BE2C (cell line): ENCODE measurements at regions not wholly inside any gene's neighbourhood (a gene's known extent, or its start where the extent isn't known, plus 50 kb on each side); places are given as distances from the start of the nearest gene placed in this dataset.

Experiments used
- DNase-seq: peaks from one replicate; pipeline ENCODE4 v3.0.0-alpha.2; 2020
- H3K27me3 ChIP-seq: fragments of 250-450 bp; sonication (Bioruptor Pico); 2 replicates; pipeline ENCODE4 v1.5.1; 2020; ENCODE audit warnings: mild to moderate bottlenecking
- H3K36me3 ChIP-seq: fragments of 250-450 bp; sonication (Bioruptor Pico); 2 replicates; pipeline ENCODE4 v1.5.1; 2020; ENCODE audit warnings: mild to moderate bottlenecking
- H3K4me1 ChIP-seq: fragments of 250-450 bp; sonication (Bioruptor Pico); 2 replicates; pipeline ENCODE4 v1.5.1; 2020
- H3K4me3 ChIP-seq: 2 replicates; pipeline ENCODE4 v1.5.1; 2011; ENCODE audit warnings: low read depth, low read length
- H3K9me3 ChIP-seq: fragments of 250-450 bp; sonication (Bioruptor Pico); 2 replicates; pipeline ENCODE4 v1.5.1; 2020
- TF ChIP-seq, protein P1 (sequence below): IDR thresholded peaks from 2 replicates; pipeline ENCODE4 v1.5.1; 2012; ENCODE audit warnings: mild to moderate bottlenecking, low read depth, low read length

- no peaks in the 10 kb centered on the region for H3K4me1 ChIP-seq
- no peaks in the 10 kb centered on the region for H3K9me3 ChIP-seq
- peaks cover 79% of the 10 kb centered on the region for H3K27me3 ChIP-seq
- TF ChIP-seq, protein P1, sequence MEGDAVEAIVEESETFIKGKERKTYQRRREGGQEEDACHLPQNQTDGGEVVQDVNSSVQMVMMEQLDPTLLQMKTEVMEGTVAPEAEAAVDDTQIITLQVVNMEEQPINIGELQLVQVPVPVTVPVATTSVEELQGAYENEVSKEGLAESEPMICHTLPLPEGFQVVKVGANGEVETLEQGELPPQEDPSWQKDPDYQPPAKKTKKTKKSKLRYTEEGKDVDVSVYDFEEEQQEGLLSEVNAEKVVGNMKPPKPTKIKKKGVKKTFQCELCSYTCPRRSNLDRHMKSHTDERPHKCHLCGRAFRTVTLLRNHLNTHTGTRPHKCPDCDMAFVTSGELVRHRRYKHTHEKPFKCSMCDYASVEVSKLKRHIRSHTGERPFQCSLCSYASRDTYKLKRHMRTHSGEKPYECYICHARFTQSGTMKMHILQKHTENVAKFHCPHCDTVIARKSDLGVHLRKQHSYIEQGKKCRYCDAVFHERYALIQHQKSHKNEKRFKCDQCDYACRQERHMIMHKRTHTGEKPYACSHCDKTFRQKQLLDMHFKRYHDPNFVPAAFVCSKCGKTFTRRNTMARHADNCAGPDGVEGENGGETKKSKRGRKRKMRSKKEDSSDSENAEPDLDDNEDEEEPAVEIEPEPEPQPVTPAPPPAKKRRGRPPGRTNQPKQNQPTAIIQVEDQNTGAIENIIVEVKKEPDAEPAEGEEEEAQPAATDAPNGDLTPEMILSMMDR = no peak
- no peak overlapping the region for H3K4me3 ChIP-seq
- no peaks in the 10 kb centered on the region for H3K36me3 ChIP-seq
- peak; percentile 3 for DNase-seq
Observed at GRCh38 chr20:63094767-63095499, 88.2 kb upstream of the BHLHE23 start.

DNA sequence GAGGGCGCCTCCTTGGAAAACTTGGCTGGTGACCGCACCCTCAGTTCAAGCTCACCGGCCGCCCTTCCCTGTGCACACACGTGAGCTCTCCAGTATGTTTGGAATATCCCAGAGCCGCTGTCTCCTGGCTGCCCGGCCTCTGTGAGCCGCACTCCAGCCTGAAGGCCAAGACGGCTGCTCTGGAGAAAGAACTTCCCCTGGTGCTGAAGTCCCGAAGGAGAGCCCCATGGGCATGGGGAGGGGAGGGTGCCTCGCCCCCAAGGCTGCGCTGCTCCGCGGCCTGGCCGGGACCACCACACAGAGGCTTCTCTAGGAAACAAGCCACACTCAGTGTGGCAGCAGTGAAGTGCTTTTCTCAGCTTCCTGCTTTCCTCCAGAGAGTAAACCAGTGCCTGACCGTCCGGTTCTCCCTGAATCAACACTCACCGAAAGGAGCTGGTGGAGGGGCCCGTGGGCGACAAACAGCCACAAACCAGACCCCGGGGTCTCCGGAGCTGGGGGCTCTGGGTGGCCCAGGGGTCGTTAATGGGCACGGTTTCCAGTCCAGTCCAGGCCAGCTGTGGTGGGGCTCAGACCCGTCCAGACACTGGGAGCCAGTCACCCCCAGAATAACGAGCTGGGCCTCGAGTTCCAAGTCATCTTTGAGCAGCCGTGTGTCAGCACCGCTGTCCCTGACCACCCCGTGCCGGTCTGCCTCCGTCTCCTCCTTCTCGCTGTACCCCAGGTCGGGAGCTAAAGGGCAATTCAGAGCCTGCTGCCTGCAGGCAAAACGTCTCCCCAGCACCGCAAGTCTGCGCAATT, 87.4 kb upstream of the BHLHE23 start:
- DNase-seq = peak; percentile 3
- peaks cover 79% of the 10 kb centered on the region for H3K27me3 ChIP-seq
- no peaks in the 10 kb centered on the region for H3K36me3 ChIP-seq
- no peaks in the 10 kb centered on the region for H3K4me1 ChIP-seq
- H3K4me3 ChIP-seq = no peak overlapping the region
- no peaks in the 10 kb centered on the region for H3K9me3 ChIP-seq
- TF ChIP-seq, protein P1 = no peak

- peaks cover 86% of the 10 kb centered on the region for H3K27me3 ChIP-seq
- no peaks in the 10 kb centered on the region for H3K9me3 ChIP-seq
- no peak overlapping the region for H3K4me3 ChIP-seq
- no peaks in the 10 kb centered on the region for H3K4me1 ChIP-seq
- H3K36me3 ChIP-seq = no peaks in the 10 kb centered on the region
- DNase-seq = peak; percentile 7
- TF ChIP-seq, protein P1 = no peak
Observed at GRCh38 chr20:63092660-63093215, 86.0 kb upstream of the BHLHE23 start.

DNA sequence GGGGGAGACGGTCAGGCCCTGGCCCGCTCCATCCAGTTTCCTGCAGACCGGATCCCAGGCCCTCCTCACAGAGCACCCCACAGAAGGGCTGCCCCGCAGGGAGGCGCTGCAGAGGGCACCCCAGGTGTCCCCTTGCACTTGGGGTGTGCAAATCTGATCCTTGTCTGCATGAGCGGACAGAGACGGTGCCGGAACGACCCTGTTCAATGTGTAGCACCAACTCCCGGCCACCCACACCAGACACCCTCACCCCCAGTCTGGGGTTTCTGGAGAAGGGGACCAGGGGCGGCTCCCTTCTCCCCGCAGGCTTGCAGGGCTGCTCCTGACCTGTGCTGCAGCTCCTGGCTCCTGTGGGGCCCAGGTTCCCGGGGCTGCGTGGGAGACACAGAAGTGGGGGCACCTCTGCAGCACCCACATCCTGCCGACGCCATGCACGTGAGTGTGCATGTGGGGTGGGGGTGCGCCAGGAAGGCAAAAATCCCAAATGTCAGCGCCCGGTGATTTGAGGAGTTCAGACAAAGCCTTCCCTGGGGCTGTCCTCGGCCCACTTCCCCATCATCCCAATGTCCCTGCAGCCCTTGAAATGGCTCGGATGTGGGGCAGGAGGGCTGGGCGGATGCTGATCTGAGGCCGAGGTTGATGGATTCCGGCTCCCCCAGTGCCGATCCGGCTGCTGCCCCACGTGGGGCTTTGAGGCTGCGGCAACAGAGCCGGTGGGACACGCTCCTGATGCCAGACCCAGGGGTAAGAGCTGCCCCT, 85.3 kb upstream of the BHLHE23 start:
- H3K27me3 ChIP-seq = peaks cover 88% of the 10 kb centered on the region
- TF ChIP-seq, protein P1 = no peak
- no peaks in the 10 kb centered on the region for H3K9me3 ChIP-seq
- no peak overlapping the region for H3K4me3 ChIP-seq
- peak; percentile 3 for DNase-seq
- H3K36me3 ChIP-seq = no peaks in the 10 kb centered on the region
- H3K4me1 ChIP-seq = no peaks in the 10 kb centered on the region

- H3K36me3 ChIP-seq = no peaks in the 10 kb centered on the region
- H3K4me1 ChIP-seq = no peaks in the 10 kb centered on the region
- no peak overlapping the region for H3K4me3 ChIP-seq
- TF ChIP-seq, protein P1 = no peak
- peak; percentile 8 for DNase-seq
- no peaks in the 10 kb centered on the region for H3K9me3 ChIP-seq
- H3K27me3 ChIP-seq = peaks cover 88% of the 10 kb centered on the region
Observed at GRCh38 chr20:63090682-63091571, 84.2 kb upstream of the BHLHE23 start.
